Prostate gland (tissue), 2 donors: ENCODE measurements at regions not wholly inside any gene's neighbourhood (a gene's known extent, or its start where the extent isn't known, plus 50 kb on each side); places are given as distances from the start of the nearest gene placed in this dataset.

Source experiments
- DNase-seq: peaks from one replicate; pipeline ENCODE4 v3.0.0-alpha.2; 2019; ENCODE audit warnings: low spot score
- H3K27ac ChIP-seq, 2 donors: fragments of 200-600 bp; sonication (generic); 2 replicates each; pipeline ENCODE4 v1.5.1; 2017 to 2019
- H3K27me3 ChIP-seq: fragments of 200-600 bp; sonication (generic); replicated peaks from 2 replicates; pipeline ENCODE4 v1.5.1; 2019; ENCODE audit not compliant: insufficient read depth
- H3K36me3 ChIP-seq, 2 donors: fragments of 200-600 bp; sonication (generic); 1 replicate in 1 of 2; 2 replicates in 1 of 2; pipeline versions ENCODE4 v1.5.1 to v1.8.1; 2017 to 2019
- H3K4me1 ChIP-seq: fragments of 200-600 bp; sonication (generic); replicated peaks from 2 replicates; pipeline ENCODE4 v1.5.1; 2019
- H3K4me3 ChIP-seq, 2 donors: fragments of 200-600 bp; sonication (generic); 2 replicates each; pipeline ENCODE4 v1.5.1; 2017 to 2019
- H3K9me3 ChIP-seq: fragments of 200-600 bp; sonication (generic); 2 replicates; pipeline ENCODE4 v1.5.1; 2017
- POLR2A ChIP-seq: fragments of 450-650 bp; IDR thresholded peaks from one replicate; pipeline ENCODE4 v1.6.1; 2016; ENCODE audit warnings: antibody characterized with exemption, mild to moderate bottlenecking
- POLR2AphosphoS5 ChIP-seq: sonication (generic); formaldehyde crosslinking; IDR thresholded peaks from one replicate; pipeline ENCODE4 v1.6.1; 2017; ENCODE audit warnings: antibody characterized with exemption
- WGBS: methylation state at CpG from one replicate; pipeline ENCODE4 v1.1.5; 2018; 5-methylcytosine and 5-hydroxymethylcytosine counted together
- intact Hi-C: fragments of 100-400 bp; cut with DNase I; formaldehyde crosslinking; loops from one replicate; pipeline ENCODE4 v1.14.2; 2022
- TF ChIP-seq, protein P1 (sequence below), 4 experiments: fragments of 200-600 bp in 2 of 4; fragments of 450-650 bp in 2 of 4; sonication (generic) in 2 of 4; IDR thresholded peaks; 1 replicate in 3 of 4; 2 replicates in 1 of 4; pipeline ENCODE4 v1.5.1; 2016 to 2019; ENCODE audit warnings: antibody characterized with exemption in 4 of 4, mild to moderate bottlenecking in 2 of 4, moderate library complexity in 2 of 4

DNA sequence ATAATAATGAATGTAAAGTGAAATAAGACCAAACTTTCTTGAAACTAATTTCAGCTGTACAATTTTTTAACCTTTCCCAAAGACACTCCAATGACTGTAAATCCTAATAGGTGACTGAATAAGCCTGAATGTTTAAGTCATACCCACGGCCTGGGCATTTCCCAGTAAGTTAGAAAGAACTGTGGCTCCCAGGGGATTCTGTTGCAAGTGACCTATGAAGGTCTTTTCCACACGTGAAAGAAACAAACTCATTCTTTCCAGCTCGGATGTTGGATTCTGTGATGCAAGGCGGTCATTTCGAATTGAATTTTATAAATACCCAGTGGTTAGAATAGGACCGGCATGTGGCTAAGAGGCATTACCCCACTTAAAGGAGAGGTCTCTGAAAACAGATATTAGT is 1134.4 kb downstream of the GALC start:
- Histone ChIP-seq H3K27ac (no peak overlapping the region), H3K27me3 (no peaks in the 10 kb centered on the region), H3K4me3 (no peak overlapping the region), H3K4me1 (no peaks in the 10 kb centered on the region), H3K36me3 (no peaks in the 10 kb centered on the region), H3K9me3 (no peaks in the 10 kb centered on the region)
- intact Hi-C loops = no loop called here
- DNase-seq = no peak
- no peak for TF ChIP-seq POLR2A
- TF ChIP-seq POLR2AphosphoS5 = no peak
- TF ChIP-seq, protein P1, sequence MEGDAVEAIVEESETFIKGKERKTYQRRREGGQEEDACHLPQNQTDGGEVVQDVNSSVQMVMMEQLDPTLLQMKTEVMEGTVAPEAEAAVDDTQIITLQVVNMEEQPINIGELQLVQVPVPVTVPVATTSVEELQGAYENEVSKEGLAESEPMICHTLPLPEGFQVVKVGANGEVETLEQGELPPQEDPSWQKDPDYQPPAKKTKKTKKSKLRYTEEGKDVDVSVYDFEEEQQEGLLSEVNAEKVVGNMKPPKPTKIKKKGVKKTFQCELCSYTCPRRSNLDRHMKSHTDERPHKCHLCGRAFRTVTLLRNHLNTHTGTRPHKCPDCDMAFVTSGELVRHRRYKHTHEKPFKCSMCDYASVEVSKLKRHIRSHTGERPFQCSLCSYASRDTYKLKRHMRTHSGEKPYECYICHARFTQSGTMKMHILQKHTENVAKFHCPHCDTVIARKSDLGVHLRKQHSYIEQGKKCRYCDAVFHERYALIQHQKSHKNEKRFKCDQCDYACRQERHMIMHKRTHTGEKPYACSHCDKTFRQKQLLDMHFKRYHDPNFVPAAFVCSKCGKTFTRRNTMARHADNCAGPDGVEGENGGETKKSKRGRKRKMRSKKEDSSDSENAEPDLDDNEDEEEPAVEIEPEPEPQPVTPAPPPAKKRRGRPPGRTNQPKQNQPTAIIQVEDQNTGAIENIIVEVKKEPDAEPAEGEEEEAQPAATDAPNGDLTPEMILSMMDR (IDR thresholded peaks at IDR 0.05) = no peak
- WGBS = 77% methylated on average over 6 of the region's 6 CpGs

DNA sequence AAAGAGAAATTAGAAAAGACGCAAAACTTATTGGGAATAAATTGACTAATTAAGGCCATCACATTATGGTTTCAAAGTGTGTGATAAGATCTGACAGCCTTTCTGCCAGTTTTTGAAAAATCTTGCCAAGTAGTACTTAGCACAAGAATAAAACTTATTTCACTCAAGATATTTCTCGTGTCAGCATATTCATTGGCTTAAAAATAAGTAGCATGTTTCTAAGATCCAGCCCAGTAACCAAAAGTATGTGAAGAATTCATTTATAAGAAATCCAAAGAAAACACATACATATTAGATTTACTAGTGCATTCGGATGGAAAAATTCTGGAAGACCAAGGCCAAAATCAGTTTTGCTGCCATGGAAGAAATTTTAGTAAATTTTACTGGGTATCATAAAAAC is 1135.0 kb downstream of the GALC start:
- H3K4me3 ChIP-seq = no peak overlapping the region
- TF ChIP-seq, protein P1 (IDR thresholded peaks at IDR 0.05) = no peak
- TF ChIP-seq POLR2A = no peak
- no peak for TF ChIP-seq POLR2AphosphoS5
- no peak for DNase-seq
- H3K9me3 ChIP-seq = no peaks in the 10 kb centered on the region
- 46% methylated on average over 3 of the region's 3 CpGs for WGBS
- H3K36me3 ChIP-seq = no peaks in the 10 kb centered on the region
- intact Hi-C loops = no loop called here
- H3K27me3 ChIP-seq = no peaks in the 10 kb centered on the region
- H3K27ac ChIP-seq = no peak overlapping the region
- no peaks in the 10 kb centered on the region for H3K4me1 ChIP-seq

GRCh38 chr14:86852530-86852929 is 1140.5 kb downstream of the GALC start:
- Histone ChIP-seq H3K36me3 (no peaks in the 10 kb centered on the region), H3K4me1 (no peaks in the 10 kb centered on the region), H3K27ac (no peak overlapping the region), H3K4me3 (no peak overlapping the region), H3K9me3 (no peaks in the 10 kb centered on the region), H3K27me3 (no peaks in the 10 kb centered on the region)
- WGBS = 56% methylated on average over 5 of the region's 5 CpGs
- DNase-seq = no peak
- no peak for TF ChIP-seq POLR2A
- TF ChIP-seq, protein P1 (IDR thresholded peaks at IDR 0.05) = no peak
- intact Hi-C loops = no loop called here

DNA sequence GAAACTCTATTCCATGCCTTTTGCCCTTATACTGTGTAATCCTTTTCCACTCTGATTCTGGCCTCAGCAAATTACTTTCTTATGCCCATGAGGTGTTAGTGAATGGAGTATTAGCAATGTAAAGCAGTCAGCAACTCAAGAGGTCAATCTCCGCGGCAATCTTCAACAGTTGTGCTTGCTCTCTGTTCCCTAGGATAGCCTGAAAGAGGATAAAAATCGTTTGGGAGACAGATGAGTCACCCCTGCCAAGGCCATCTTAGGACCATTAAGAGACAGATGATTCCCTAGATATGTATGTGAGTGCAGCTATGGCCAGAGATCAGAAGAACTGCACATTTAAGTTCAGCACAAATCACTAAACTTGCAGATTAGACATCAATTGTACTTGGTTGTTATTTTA is 1145.8 kb downstream of the GALC start:
- Histone ChIP-seq H3K4me3 (no peak overlapping the region), H3K4me1 (no peaks in the 10 kb centered on the region), H3K27me3 (no peaks in the 10 kb centered on the region), H3K9me3 (no peaks in the 10 kb centered on the region), H3K36me3 (no peaks in the 10 kb centered on the region), H3K27ac (no peak overlapping the region)
- TF ChIP-seq, protein P1 (IDR thresholded peaks at IDR 0.05) = no peak
- no peak for TF ChIP-seq POLR2A
- no peak for TF ChIP-seq POLR2AphosphoS5
- intact Hi-C loops = no loop called here
- DNase-seq = no peak
- WGBS = 55% methylated on average over 3 of the region's 3 CpGs

- no peaks in the 10 kb centered on the region for H3K4me1 ChIP-seq
- TF ChIP-seq POLR2A = no peak
- TF ChIP-seq POLR2AphosphoS5 = no peak
- TF ChIP-seq, protein P1 (IDR thresholded peaks at IDR 0.05) = no peak
- 95% methylated on average over 3 of the region's 3 CpGs for WGBS
- H3K4me3 ChIP-seq = no peak overlapping the region
- no peaks in the 10 kb centered on the region for H3K36me3 ChIP-seq
- no peaks in the 10 kb centered on the region for H3K9me3 ChIP-seq
- H3K27ac ChIP-seq = no peak overlapping the region
- intact Hi-C loops = no loop called here
- H3K27me3 ChIP-seq = no peaks in the 10 kb centered on the region
- no peak for DNase-seq
These were observed 1154.6 kb downstream of the GALC start for GRCh38 chr14:86838363-86838762.
